ENCODE measurements at regions not wholly inside any gene's neighbourhood (a gene's known extent, or its start where the extent isn't known, plus 50 kb on each side); places are given as distances from the start of the nearest gene placed in this dataset.

- TF ChIP-seq CTCF (IDR thresholded peaks at IDR 0.05; ENCODE audit: poor library complexity) (no peak), EZH2phosphoT487 (IDR thresholded peaks at IDR 0.05; ENCODE audit: low read depth, severe bottlenecking, unreplicated experiment) (no peak), EZH2 (IDR thresholded peaks at IDR 0.05; ENCODE audit: borderline replicate concordance) (no peak)
These were observed 331.9 kb upstream of the PRKCQ start for GRCh38 chr10:6912021-6912420.
